IMR-90 (cell line): ENCODE measurements at regions not wholly inside any gene's neighbourhood (a gene's known extent, or its start where the extent isn't known, plus 50 kb on each side); places are given as distances from the start of the nearest gene placed in this dataset.

Source experiments
- ATAC-seq: fragments of 200-7000 bp; cut with Tn5 transposase; 2 replicates; pipeline ENCODE4 v1.9.1; 2020; ENCODE audit warnings: low read depth, mild to moderate bottlenecking, moderate library complexity
- BruUV-seq: library from RNA; stranded (reverse); fragments of 400-500 nt; replicated peaks from 2 replicates; lab custom pipeline; 2021; lab: Mats Ljungman, UMichigan
- CTCF ChIA-PET: fragments of 300-600 bp; formaldehyde crosslinking; extraction: SDS; loops from one replicate; lab custom pipeline; 2021; ENCODE audit warnings: antibody characterized with exemption; lab: Yijun Ruan, JAX
- POLR2A ChIA-PET: fragments of 300-600 bp; sonication (Branson Sonifier 250); formaldehyde crosslinking; loops from one replicate; lab custom pipeline; 2022; ENCODE audit warnings: antibody characterized with exemption; ENCODE audit not compliant: unreplicated experiment; lab: Charles Lee
- DNase-seq: peaks from one replicate; pipeline ENCODE4 v3.0.0; 2013
- H2AFZ ChIP-seq: replicated peaks from 2 replicates; pipeline ENCODE3; 2013; ENCODE audit warnings: low read length, mild to moderate bottlenecking; ENCODE audit not compliant: poor library complexity
- H2AK5ac ChIP-seq: 2 replicates; pipeline ENCODE4 v1.6.1; 2013; ENCODE audit warnings: low read depth, low read length, inconsistent platforms
- H2AK9ac ChIP-seq: replicated peaks from 2 replicates; pipeline ENCODE3; 2013; ENCODE audit warnings: mild to moderate bottlenecking, low read depth, low read length, moderate library complexity; ENCODE audit not compliant: poor library complexity
- H2BK120ac ChIP-seq: 2 replicates; pipeline ENCODE4 v1.6.1; 2013; ENCODE audit warnings: low read depth, low read length, inconsistent platforms
- H2BK15ac ChIP-seq: 3 replicates; pipeline ENCODE4 v1.6.1; 2013; ENCODE audit warnings: low read depth, low read length, inconsistent platforms
- H2BK20ac ChIP-seq: 2 replicates; pipeline ENCODE4 v1.6.1; 2013; ENCODE audit warnings: low read depth, mild to moderate bottlenecking, inconsistent platforms, low read length, moderate library complexity
- H2BK5ac ChIP-seq: 2 replicates; pipeline ENCODE4 v1.6.1; 2013; ENCODE audit warnings: mild to moderate bottlenecking, low read depth, low read length, inconsistent platforms; ENCODE audit not compliant: poor library complexity, severe bottlenecking
- H3K14ac ChIP-seq: replicated peaks from 2 replicates; pipeline ENCODE4 v1.6.1; 2013; ENCODE audit warnings: low read depth, low read length, inconsistent platforms
- H3K18ac ChIP-seq: 2 replicates; pipeline ENCODE4 v1.6.1; 2013; ENCODE audit warnings: low read depth, low read length, control low read depth
- H3K23ac ChIP-seq: 2 replicates; pipeline ENCODE4 v1.6.1; 2013; ENCODE audit warnings: low read depth, low read length, inconsistent platforms
- H3K27ac ChIP-seq: 2 replicates; pipeline ENCODE4 v1.5.1; 2013; ENCODE audit warnings: mild to moderate bottlenecking, control low read depth, low read length; ENCODE audit not compliant: insufficient read depth
- H3K27me3 ChIP-seq: 2 replicates; pipeline ENCODE4 v1.6.1; 2013; ENCODE audit warnings: low read length; ENCODE audit not compliant: control insufficient read depth, insufficient read depth
- H3K36me3 ChIP-seq: 2 replicates; pipeline ENCODE4 v1.6.1; 2013; ENCODE audit warnings: low read length, mixed read lengths; ENCODE audit not compliant: control insufficient read depth, insufficient read depth
- H3K4ac ChIP-seq: 2 replicates; pipeline ENCODE4 v1.6.1; 2013; ENCODE audit warnings: low read depth, low read length, inconsistent platforms
- H3K4me1 ChIP-seq: 2 replicates; pipeline ENCODE4 v1.6.1; 2013; ENCODE audit warnings: low read length, mixed read lengths; ENCODE audit not compliant: control insufficient read depth, insufficient read depth
- H3K4me2 ChIP-seq: 2 replicates; pipeline ENCODE4 v1.6.1; 2013; ENCODE audit warnings: low read depth, mild to moderate bottlenecking, control low read depth, low read length, moderate library complexity
- H3K4me3 ChIP-seq: 2 replicates; pipeline ENCODE4 v1.5.1; 2013; ENCODE audit warnings: low read depth, mild to moderate bottlenecking, control low read depth, low read length, moderate library complexity; ENCODE audit not compliant: insufficient read depth
- H3K56ac ChIP-seq: 2 replicates; pipeline ENCODE4 v1.6.1; 2013; ENCODE audit warnings: low read length, inconsistent platforms; ENCODE audit not compliant: insufficient read depth; ENCODE audit errors: extremely low read depth
- H3K79me1 ChIP-seq, 2 experiments: 2 replicates each; pipeline ENCODE4 v1.6.1; 2013; ENCODE audit warnings: low read length in 2 of 2, inconsistent platforms in 1 of 2, low read depth in 1 of 2
- H3K9ac ChIP-seq: 2 replicates; pipeline ENCODE4 v1.6.1; 2013; ENCODE audit warnings: low read depth, low read length, control low read depth
- H3K9me1 ChIP-seq: 2 replicates; pipeline ENCODE4 v1.6.1; 2013; ENCODE audit warnings: low read length, inconsistent platforms; ENCODE audit not compliant: insufficient read depth
- H3K9me3 ChIP-seq: 2 replicates; pipeline ENCODE4 v1.6.1; 2013; ENCODE audit warnings: low read length; ENCODE audit not compliant: control insufficient read depth, insufficient read depth
- H4K20me1 ChIP-seq: 2 replicates; pipeline ENCODE4 v1.6.1; 2013; ENCODE audit warnings: low read length, inconsistent platforms; ENCODE audit not compliant: insufficient read depth
- H4K5ac ChIP-seq: 2 replicates; pipeline ENCODE4 v1.6.1; 2013; ENCODE audit warnings: mild to moderate bottlenecking, low read depth, low read length, control low read depth
- H4K8ac ChIP-seq, 2 experiments: 2 replicates each; pipeline ENCODE4 v1.6.1; 2013; ENCODE audit warnings: low read depth in 2 of 2, low read length in 2 of 2, control low read depth in 1 of 2, inconsistent platforms in 1 of 2
- H4K91ac ChIP-seq: 2 replicates; pipeline ENCODE4 v1.6.1; 2013; ENCODE audit warnings: low read depth, low read length, inconsistent platforms; ENCODE audit not compliant: insufficient read depth
- BHLHE40 ChIP-seq: fragments of 150-350 bp; IDR thresholded peaks from 2 replicates; pipeline ENCODE4 v1.6.1; 2016; ENCODE audit warnings: mild to moderate bottlenecking, low read depth, low read length
- CHD1 ChIP-seq: IDR thresholded peaks from 2 replicates; pipeline ENCODE4 v1.6.1; 2012; ENCODE audit warnings: low read depth, low read length, improper control_type of control experiment
- CTCF ChIP-seq: conservative IDR thresholded peaks from 2 replicates; pipeline ENCODE4 v1.5.1; 2012; ENCODE audit warnings: mild to moderate bottlenecking, low read depth, low read length, improper control_type of control experiment
- MAFK ChIP-seq: IDR thresholded peaks from 2 replicates; pipeline ENCODE4 v1.6.1; 2012; ENCODE audit warnings: low read depth, low read length, improper control_type of control experiment
- MAZ ChIP-seq: IDR thresholded peaks from 2 replicates; pipeline ENCODE4 v1.6.1; 2012; ENCODE audit warnings: low read depth, mild to moderate bottlenecking, low read length, improper control_type of control experiment, moderate library complexity, borderline replicate concordance
- NFE2L2 ChIP-seq: fragments of 150-350 bp; IDR thresholded peaks from 2 replicates; pipeline ENCODE4 v1.6.1; 2016; ENCODE audit warnings: low read depth, mild to moderate bottlenecking, low read length
- RAD21 ChIP-seq: IDR thresholded peaks from 2 replicates; pipeline ENCODE4 v1.6.1; 2012; ENCODE audit warnings: low read length, improper control_type of control experiment
- RFX5 ChIP-seq: IDR thresholded peaks from 2 replicates; pipeline ENCODE4 v1.8.0; 2012; ENCODE audit warnings: low read depth, mild to moderate bottlenecking, low read length, moderate library complexity
- SMC3 ChIP-seq: fragments of 150-350 bp; IDR thresholded peaks from 2 replicates; pipeline ENCODE4 v1.6.1; 2016; ENCODE audit warnings: low read depth, mild to moderate bottlenecking, antibody characterized with exemption, low read length, moderate library complexity
- WGBS, 2 experiments: methylation state at CpG; one replicate each; pipeline versions ENCODE4 v1.1.5 to v1.1.7; 2013; ENCODE audit warnings: missing lambda C conversion rate in 2 of 2; ENCODE audit not compliant: insufficient read length in 1 of 2; ENCODE audit errors: extremely low coverage in 2 of 2; 5-methylcytosine and 5-hydroxymethylcytosine counted together
- dilution Hi-C: fragments of 300-500 bp; cut with HindIII; formaldehyde crosslinking; loops from one replicate; pipeline ENCODE4 v1.14.3; 2018; ENCODE audit warnings: low sequenced_read_pairs; ENCODE audit not compliant: unreplicated experiment
- in situ Hi-C: fragments of 300-500 bp; cut with MboI; formaldehyde crosslinking; loops from 3 replicates; pipeline ENCODE4 v1.14.3; 2019; ENCODE audit warnings: low sequenced_read_pairs, inconsistent platforms, mixed read lengths
- intact Hi-C: fragments of 100-400 bp; cut with micrococcal nuclease; formaldehyde crosslinking; loops from 2 replicates; pipeline ENCODE4 v1.10.0; 2022

GRCh38 chr2:191571163-191571769 lies 106.7 kb upstream of the NABP1 start:
- Histone ChIP-seq H3K9me1 (peaks cover 3% of the 10 kb centered on the region; the same call in 1 of the 2 replicates), H2AK9ac (no peak overlapping the region), H4K5ac (peak overlapping the region; percentile 88), H2AK5ac (no peak overlapping the region), H3K27me3 (no peaks in the 10 kb centered on the region), H2AFZ (no peak overlapping the region), H3K18ac (peak overlapping the region; percentile 95; the same call in 1 of the 2 replicates), H3K4me2 (peak overlapping the region; percentile 73; the same call in 1 of the 2 replicates), H3K4me3 (peak overlapping the region; percentile 21; the same call in 1 of the 2 replicates), H3K14ac (no peak overlapping the region), H3K36me3 (no peaks in the 10 kb centered on the region), H3K9ac (peak overlapping the region; percentile 38), H3K79me1 (peaks cover 0 to 3% of the 10 kb centered on the region in 2 experiments; a peak in 2 of 4 replicates), H3K27ac (peak overlapping the region; percentile 54; the same call in 1 of the 2 replicates), H4K8ac (peak overlapping the region; percentile 4 to 56; a peak in 3 of 4 replicates), H4K20me1 (no peaks in the 10 kb centered on the region), H4K91ac (peak overlapping the region; percentile 9; the same call in 1 of the 2 replicates), H3K23ac (no peak overlapping the region), H2BK120ac (peak overlapping the region; percentile 73), H3K4me1 (0 out of 2 replicates have a peak, but pooled peaks cover 3% of the 10 kb centered on the region), H3K9me3 (no peaks in the 10 kb centered on the region), H2BK20ac (peak overlapping the region; percentile 84), H3K4ac (peak overlapping the region; percentile 25; the same call in 1 of the 2 replicates), H3K56ac (no peak overlapping the region), H2BK15ac (no peak overlapping the region), H2BK5ac (peak overlapping the region; percentile 78)
- dilution Hi-C loops (no loop called here), intact Hi-C loops (loop anchor here (1.0 to 2.0 kb wide), 3 partner anchors 66 to 120 kb away; no protein-coding TSS in a partner anchor), in situ Hi-C loops (loop anchor here (5.0 kb wide), 1 partner anchor 121 kb away; no protein-coding TSS in a partner anchor)
- TF ChIP-seq MAFK (peak; percentile 95), RFX5 (no peak), RAD21 (peak; percentile 74), NFE2L2 (peak; percentile 68), SMC3 (peak; percentile 66), MAZ (no peak), BHLHE40 (no peak), CHD1 (no peak), CTCF (peak; percentile 64)
- CTCF ChIA-PET: interaction anchor here (0.6 to 1.0 kb wide), 4 partner anchors 12 to 120 kb away, joined by 3 to 4 read pairs (median 4); no protein-coding TSS in a partner anchor
- ATAC-seq (peak; percentile 85), DNase-seq (peak; percentile 75)
- no TSS peak for BruUV-seq
- POLR2A ChIA-PET: interaction anchor here (0.8 to 1.1 kb wide), 3 partner anchors 67 to 110 kb away, joined by 4 to 10 read pairs (median 4); partner anchors contain the start of gene NABP1
- WGBS, 2 experiments: no CpG with 5 or more reads among the region's 6 CpGs
